ENCODE measurements at regions not wholly inside any gene's neighbourhood (a gene's known extent, or its start where the extent isn't known, plus 50 kb on each side); places are given as distances from the start of the nearest gene placed in this dataset.
"Not testable (repeated sequence)": the region's sequence is repeated elsewhere in the genome, so short reads cannot be mapped to it uniquely, and the experiment has no call there.

DNA sequence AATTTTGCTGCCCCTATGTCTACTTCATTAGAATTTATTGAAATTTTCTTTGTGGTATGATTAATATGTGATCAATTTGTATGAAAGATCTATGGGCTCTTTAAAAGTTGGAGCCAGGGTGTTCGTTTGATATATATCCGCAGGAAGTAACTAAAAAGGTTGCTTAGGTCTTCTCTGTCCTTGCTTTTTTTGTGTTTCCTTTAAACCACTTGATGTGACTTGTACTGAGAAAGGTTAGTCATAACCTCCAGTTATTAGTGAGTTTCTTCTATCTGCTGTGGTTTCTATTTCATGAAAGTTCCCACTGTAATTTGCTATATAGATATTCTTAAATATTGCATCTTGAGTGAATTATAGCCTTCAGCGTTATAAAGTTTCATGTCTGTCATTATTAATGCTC lies 585.3 kb upstream of the ARID1B start:
- no peak for DNase-seq (ENCODE audit: low read depth in 2 of 2)

- not testable (repeated sequence) for DNase-seq (ENCODE audit: low read depth in 2 of 2)
These were observed 585.8 kb upstream of the ARID1B start for GRCh38 chr6:156191390-156191789.

GRCh38 chr6:156190270-156190669 lies 586.9 kb upstream of the ARID1B start:
- no peak for DNase-seq (ENCODE audit: low read depth in 2 of 2)

- no peak for DNase-seq (ENCODE audit: low read depth in 2 of 2)
These were observed 587.5 kb upstream of the ARID1B start for GRCh38 chr6:156189714-156190113.

- no peak for DNase-seq (ENCODE audit: low read depth in 2 of 2)
These were observed 588.0 kb upstream of the ARID1B start for GRCh38 chr6:156189195-156189594.

DNA sequence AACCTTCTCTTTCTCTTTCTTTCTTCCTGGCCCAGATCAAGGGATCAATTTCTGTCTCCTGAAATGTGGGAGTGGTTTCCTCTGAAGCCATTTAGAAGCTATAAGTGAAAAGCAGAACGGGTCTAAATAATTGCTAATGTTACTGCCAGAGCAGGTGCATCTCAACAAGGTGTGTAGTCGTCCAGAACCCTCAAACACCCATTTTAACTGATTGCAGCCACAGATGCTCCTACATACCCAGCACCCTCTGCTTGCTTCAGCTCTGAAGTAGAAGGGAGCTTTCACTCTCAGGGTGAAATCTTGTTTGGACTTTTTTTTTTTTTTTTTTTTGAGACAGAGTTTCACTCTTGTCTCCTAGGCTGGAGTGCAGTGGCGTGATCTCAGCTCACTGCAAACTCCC lies 592.1 kb upstream of the ARID1B start:
- DNase-seq (ENCODE audit: low read depth in 2 of 2) = no peak

GRCh38 chr6:156183678-156184077 lies 593.5 kb upstream of the ARID1B start:
- no peak for DNase-seq (ENCODE audit: low read depth in 2 of 2)

DNA sequence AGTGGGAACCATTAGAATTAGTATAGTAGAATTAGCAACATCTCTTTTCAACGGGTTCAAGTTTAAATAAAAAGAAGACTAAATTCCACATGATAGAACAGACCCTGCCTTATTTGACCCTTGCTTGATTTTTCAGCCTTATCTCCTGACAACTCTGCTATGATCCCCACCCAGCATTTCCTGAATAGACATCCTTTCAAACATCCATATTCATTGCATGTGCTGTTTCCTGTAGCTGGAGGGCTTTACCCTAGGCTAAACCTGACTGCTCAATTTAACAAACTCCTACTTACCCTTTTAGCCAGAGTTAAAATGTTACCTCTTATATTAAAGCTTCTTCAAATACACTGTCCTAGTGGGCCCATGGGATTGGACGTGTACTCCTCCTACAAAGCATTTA lies 594.8 kb upstream of the ARID1B start:
- no peak for DNase-seq (ENCODE audit: low read depth in 2 of 2)

GRCh38 chr6:156181506-156181905 lies 595.7 kb upstream of the ARID1B start:
- no peak for DNase-seq (ENCODE audit: low read depth in 2 of 2)

GRCh38 chr6:156175971-156176421 lies 601.2 kb upstream of the ARID1B start:
- DNase-seq (ENCODE audit: low read depth in 2 of 2) = no peak

GRCh38 chr6:156175433-156175832 lies 601.7 kb upstream of the ARID1B start:
- DNase-seq (ENCODE audit: low read depth in 2 of 2) = no peak

GRCh38 chr6:156174031-156174890 lies 602.9 kb upstream of the ARID1B start:
- peak in 1 of 2 experiments; percentile 24 for DNase-seq (ENCODE audit: low read depth in 2 of 2)

GRCh38 chr6:156169371-156169770 lies 607.8 kb upstream of the ARID1B start:
- DNase-seq (ENCODE audit: low read depth in 2 of 2) = no peak

- DNase-seq (ENCODE audit: low read depth in 2 of 2) = no peak
These were observed 609.5 kb upstream of the ARID1B start for GRCh38 chr6:156167625-156168071.

- DNase-seq (ENCODE audit: low read depth in 2 of 2) = no peak
These were observed 610.1 kb upstream of the ARID1B start for GRCh38 chr6:156167016-156167624.

- no peak for DNase-seq (ENCODE audit: low read depth in 2 of 2)
These were observed 611.1 kb upstream of the ARID1B start for GRCh38 chr6:156166093-156166492.

DNA sequence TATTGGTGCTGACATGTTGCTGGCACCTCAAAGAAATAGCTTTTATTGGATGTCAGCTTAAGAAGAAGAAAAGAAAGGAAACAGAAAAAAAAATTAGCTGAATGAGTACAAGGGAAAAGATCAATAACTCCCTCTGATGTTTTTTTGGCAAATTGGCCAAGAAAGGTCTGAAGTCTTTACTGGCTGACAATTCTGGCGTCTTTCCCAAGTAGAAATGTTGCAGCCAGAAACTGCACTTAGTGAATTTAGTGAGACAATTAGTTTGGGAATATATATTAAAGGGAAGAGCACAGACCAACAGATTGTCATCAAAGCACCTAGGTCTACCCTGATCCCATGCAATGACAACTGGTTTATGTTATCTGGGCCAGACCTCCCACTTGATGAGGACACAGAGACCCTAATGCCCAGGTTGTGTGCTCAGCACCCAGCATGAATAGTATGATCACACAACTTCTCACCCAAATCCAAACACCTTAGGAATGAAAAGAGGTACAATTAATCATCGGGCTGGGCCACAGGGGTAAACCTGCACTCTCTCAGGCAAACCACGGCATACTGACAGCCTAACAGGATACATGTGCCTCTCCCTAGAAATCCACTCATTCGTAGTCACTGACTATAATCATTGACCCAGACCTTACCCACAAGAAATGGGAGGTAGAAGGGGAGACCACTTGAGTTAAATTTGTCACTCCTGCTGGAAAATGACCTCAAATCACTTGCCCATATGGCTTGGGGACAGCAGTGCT lies 612.3 kb upstream of the ARID1B start:
- no peak for DNase-seq (ENCODE audit: low read depth in 2 of 2)

GRCh38 chr6:156163311-156163710 lies 613.9 kb upstream of the ARID1B start:
- DNase-seq (ENCODE audit: low read depth in 2 of 2) = no peak

GRCh38 chr6:156161471-156161870 lies 615.7 kb upstream of the ARID1B start:
- DNase-seq (ENCODE audit: low read depth in 2 of 2) = no peak

DNA sequence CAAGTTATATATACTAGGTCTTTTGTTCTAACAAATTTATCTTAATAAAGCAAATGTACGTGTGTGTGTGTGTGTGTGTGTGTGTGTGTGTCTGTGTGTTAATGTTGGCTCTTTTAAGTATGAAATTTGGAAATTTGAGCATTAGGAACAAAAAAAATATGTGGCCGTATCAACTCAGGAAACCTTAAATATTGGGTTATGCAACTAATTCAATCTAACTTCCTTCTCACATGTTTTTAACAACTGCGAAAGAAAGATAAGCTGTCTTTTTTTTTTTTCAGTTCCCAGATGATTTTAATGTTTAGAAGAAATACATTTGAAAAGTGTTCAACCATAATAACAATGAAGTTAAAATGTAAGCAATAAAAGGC lies 616.4 kb upstream of the ARID1B start:
- DNase-seq (ENCODE audit: low read depth in 2 of 2) = no peak

GRCh38 chr6:156160007-156160794 lies 617.0 kb upstream of the ARID1B start:
- DNase-seq (ENCODE audit: low read depth in 2 of 2) = no peak

GRCh38 chr6:156154896-156155295 lies 622.3 kb upstream of the ARID1B start:
- DNase-seq (ENCODE audit: low read depth in 2 of 2) = no peak
